Thyroid gland (tissue), 4 donors: ENCODE measurements at regions not wholly inside any gene's neighbourhood (a gene's known extent, or its start where the extent isn't known, plus 50 kb on each side); places are given as distances from the start of the nearest gene placed in this dataset.

Experiments
- POLR2A ChIP-seq, 2 donors: fragments of 450-650 bp; IDR thresholded peaks; one replicate each; pipeline ENCODE4 v1.6.1; 2017; ENCODE audit warnings: antibody characterized with exemption in 2 of 2, mild to moderate bottlenecking in 2 of 2, moderate library complexity in 1 of 2
- TF ChIP-seq, protein P1 (sequence below), 6 experiments: fragments of 200-600 bp in 3 of 6; fragments of 450-650 bp in 3 of 6; sonication (generic) in 3 of 6; IDR thresholded peaks; one replicate each; pipeline ENCODE4 v1.5.1; 2016 to 2019; ENCODE audit warnings: antibody characterized with exemption in 6 of 6, mild to moderate bottlenecking in 2 of 6, inconsistent platforms in 1 of 6, moderate library complexity in 1 of 6

DNA sequence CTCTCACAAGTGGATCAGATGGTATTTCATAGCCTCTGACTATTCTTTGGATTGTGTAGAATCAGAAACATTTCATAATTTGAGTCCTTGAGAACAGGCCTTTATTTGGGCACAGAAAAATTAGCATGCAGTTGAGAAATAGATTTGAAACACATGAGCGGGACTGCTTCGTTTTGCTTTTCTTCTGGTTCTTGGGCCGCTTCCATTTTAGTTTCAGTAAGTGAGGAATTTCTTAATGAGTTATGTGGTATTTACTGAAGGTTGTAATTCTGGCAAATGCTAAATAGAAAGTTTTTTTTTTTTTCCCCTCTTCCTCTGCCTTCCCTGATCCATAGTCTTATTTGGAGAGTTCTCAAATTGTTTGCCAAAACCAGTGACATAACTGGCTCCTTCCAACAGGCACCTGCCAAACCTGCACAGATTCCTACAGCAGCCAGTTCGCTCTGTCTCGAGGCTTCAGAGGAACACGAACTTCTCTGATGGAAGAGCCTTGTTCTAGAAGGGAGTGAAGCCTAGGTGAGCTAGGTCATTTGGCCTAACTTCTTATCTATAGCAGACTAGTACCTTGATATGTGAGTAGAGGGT, 71.2 kb upstream of the SLC28A3 start:
- TF ChIP-seq, protein P1, sequence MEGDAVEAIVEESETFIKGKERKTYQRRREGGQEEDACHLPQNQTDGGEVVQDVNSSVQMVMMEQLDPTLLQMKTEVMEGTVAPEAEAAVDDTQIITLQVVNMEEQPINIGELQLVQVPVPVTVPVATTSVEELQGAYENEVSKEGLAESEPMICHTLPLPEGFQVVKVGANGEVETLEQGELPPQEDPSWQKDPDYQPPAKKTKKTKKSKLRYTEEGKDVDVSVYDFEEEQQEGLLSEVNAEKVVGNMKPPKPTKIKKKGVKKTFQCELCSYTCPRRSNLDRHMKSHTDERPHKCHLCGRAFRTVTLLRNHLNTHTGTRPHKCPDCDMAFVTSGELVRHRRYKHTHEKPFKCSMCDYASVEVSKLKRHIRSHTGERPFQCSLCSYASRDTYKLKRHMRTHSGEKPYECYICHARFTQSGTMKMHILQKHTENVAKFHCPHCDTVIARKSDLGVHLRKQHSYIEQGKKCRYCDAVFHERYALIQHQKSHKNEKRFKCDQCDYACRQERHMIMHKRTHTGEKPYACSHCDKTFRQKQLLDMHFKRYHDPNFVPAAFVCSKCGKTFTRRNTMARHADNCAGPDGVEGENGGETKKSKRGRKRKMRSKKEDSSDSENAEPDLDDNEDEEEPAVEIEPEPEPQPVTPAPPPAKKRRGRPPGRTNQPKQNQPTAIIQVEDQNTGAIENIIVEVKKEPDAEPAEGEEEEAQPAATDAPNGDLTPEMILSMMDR (IDR thresholded peaks at IDR 0.05) = no peak
- TF ChIP-seq POLR2A (IDR thresholded peaks at IDR 0.05) = no peak
